Neural crest cell (in vitro differentiated cells): ENCODE measurements at regions not wholly inside any gene's neighbourhood (a gene's known extent, or its start where the extent isn't known, plus 50 kb on each side); places are given as distances from the start of the nearest gene placed in this dataset.

Source experiments
- DNase-seq: peaks from one replicate; pipeline ENCODE4 v3.0.0; 2021; ENCODE audit warnings: low read depth, mixed read lengths, low spot score
- H3K27ac Mint-ChIP-seq: one replicate; pipeline ENCODE4 v1.8.0; 2021; ENCODE audit warnings: mild to moderate bottlenecking, mixed read lengths; ENCODE audit not compliant: unreplicated experiment
- H3K27me3 Mint-ChIP-seq: 2 replicates; pipeline ENCODE4 v1.8.0; 2021; ENCODE audit warnings: low read depth, mild to moderate bottlenecking, mixed read lengths
- H3K36me3 Mint-ChIP-seq: 2 replicates; pipeline ENCODE4 v1.8.0; 2021; ENCODE audit warnings: low read depth, mild to moderate bottlenecking, mixed read lengths
- H3K4me1 Mint-ChIP-seq: 2 replicates; pipeline ENCODE4 v1.8.0; 2021; ENCODE audit warnings: mixed read lengths
- H3K4me3 Mint-ChIP-seq: one replicate; pipeline ENCODE4 v1.8.0; 2021; ENCODE audit warnings: mild to moderate bottlenecking, mixed read lengths
- H3K9me3 Mint-ChIP-seq: 2 replicates; pipeline ENCODE4 v1.8.0; 2021; ENCODE audit warnings: mixed read lengths
- TF ChIP-seq, protein P1 (sequence below): fragments of 200-600 bp; sonication (generic); conservative IDR thresholded peaks from 2 replicates; pipeline ENCODE4 v1.5.0; 2021; ENCODE audit warnings: antibody characterized with exemption, mild to moderate bottlenecking

GRCh38 chr13:86848716-86849115 lies 822.5 kb upstream of the SLITRK5 start:
- Mint-ChIP-seq H3K4me1 (no peaks in the 10 kb centered on the region), H3K27me3 (no peaks in the 10 kb centered on the region), H3K36me3 (peaks cover 8% of the 10 kb centered on the region), H3K9me3 (peaks cover 7% of the 10 kb centered on the region), H3K27ac (no peak overlapping the region), H3K4me3 (no peak overlapping the region)
- DNase-seq: no peak
- TF ChIP-seq, protein P1, sequence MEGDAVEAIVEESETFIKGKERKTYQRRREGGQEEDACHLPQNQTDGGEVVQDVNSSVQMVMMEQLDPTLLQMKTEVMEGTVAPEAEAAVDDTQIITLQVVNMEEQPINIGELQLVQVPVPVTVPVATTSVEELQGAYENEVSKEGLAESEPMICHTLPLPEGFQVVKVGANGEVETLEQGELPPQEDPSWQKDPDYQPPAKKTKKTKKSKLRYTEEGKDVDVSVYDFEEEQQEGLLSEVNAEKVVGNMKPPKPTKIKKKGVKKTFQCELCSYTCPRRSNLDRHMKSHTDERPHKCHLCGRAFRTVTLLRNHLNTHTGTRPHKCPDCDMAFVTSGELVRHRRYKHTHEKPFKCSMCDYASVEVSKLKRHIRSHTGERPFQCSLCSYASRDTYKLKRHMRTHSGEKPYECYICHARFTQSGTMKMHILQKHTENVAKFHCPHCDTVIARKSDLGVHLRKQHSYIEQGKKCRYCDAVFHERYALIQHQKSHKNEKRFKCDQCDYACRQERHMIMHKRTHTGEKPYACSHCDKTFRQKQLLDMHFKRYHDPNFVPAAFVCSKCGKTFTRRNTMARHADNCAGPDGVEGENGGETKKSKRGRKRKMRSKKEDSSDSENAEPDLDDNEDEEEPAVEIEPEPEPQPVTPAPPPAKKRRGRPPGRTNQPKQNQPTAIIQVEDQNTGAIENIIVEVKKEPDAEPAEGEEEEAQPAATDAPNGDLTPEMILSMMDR: no peak

DNA sequence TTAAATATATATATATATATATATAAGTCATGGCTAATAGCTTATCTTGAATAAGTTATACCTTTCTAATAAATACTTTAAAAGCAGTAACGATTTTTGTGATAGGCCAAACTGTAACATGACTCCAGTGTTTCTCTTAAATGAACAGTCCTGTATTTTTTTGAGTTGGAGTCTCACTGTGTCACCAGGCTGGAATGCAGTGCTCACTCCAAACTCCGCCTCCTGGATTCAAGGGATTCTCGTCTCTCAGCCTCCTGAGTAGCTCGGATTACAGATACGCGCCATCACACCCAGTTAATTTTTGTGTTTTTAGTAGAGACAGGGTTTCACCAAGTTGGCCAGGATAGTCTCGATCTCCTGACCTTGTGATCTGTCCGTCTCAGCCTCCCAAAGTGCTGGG lies 814.2 kb upstream of the SLITRK5 start:
- Mint-ChIP-seq H3K4me1 (no peaks in the 10 kb centered on the region), H3K9me3 (peaks cover 3% of the 10 kb centered on the region), H3K36me3 (no peaks in the 10 kb centered on the region), H3K4me3 (no peak overlapping the region), H3K27me3 (no peaks in the 10 kb centered on the region), H3K27ac (no peak overlapping the region)
- TF ChIP-seq, protein P1: no peak
- no peak for DNase-seq

DNA sequence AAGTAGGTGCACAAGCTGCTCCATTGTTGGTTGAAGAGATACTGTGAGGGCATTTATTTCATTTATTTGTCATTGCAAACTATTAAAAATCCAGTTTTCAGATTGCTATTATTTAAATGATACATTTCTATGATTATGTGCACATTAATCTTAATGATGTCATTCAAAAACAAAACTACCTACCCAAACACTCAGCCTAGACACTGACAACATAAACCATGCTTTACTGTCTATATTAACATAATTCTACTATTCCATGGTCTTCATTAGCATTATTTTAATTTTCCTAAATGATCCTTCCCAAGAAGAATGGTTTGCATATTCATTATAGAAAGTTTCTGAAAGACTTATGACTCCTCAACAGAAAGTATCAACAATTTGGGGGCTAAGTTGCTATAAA lies 813.0 kb upstream of the SLITRK5 start:
- H3K36me3 Mint-ChIP-seq: no peaks in the 10 kb centered on the region
- no peak overlapping the region for H3K4me3 Mint-ChIP-seq
- no peak overlapping the region for H3K27ac Mint-ChIP-seq
- H3K9me3 Mint-ChIP-seq: peaks cover 6% of the 10 kb centered on the region
- DNase-seq: no peak
- H3K27me3 Mint-ChIP-seq: no peaks in the 10 kb centered on the region
- H3K4me1 Mint-ChIP-seq: no peaks in the 10 kb centered on the region
- TF ChIP-seq, protein P1: no peak

DNA sequence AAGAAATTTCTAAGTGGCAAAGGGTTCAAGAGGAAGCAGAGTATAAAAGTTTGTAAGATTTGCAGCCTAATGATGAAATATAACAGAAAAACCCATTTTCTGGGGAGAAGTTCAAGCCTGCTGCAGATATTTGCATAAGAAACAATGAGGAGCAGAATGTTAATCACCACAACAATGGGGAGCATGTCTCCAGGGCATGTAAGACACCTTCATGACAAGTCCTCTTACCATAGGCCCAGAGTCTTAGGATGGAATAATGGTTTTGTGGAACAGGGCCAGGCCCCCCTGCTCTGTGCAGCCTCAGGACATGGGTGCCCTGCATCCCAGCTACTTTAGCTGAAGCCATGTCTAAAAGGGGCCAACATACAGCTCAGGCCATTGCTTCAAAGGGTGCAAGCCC lies 809.0 kb upstream of the SLITRK5 start:
- Mint-ChIP-seq H3K36me3 (no peaks in the 10 kb centered on the region), H3K4me1 (no peaks in the 10 kb centered on the region), H3K9me3 (peaks cover 6% of the 10 kb centered on the region), H3K27me3 (no peaks in the 10 kb centered on the region), H3K27ac (no peak overlapping the region), H3K4me3 (no peak overlapping the region)
- TF ChIP-seq, protein P1: no peak
- DNase-seq: no peak

GRCh38 chr13:86864376-86864775 lies 806.8 kb upstream of the SLITRK5 start:
- Mint-ChIP-seq H3K27ac (no peak overlapping the region), H3K4me1 (peaks cover 4% of the 10 kb centered on the region), H3K27me3 (no peaks in the 10 kb centered on the region), H3K9me3 (peaks cover 6% of the 10 kb centered on the region), H3K4me3 (no peak overlapping the region), H3K36me3 (no peaks in the 10 kb centered on the region)
- DNase-seq: no peak
- TF ChIP-seq, protein P1: no peak

GRCh38 chr13:86870444-86870843 lies 800.7 kb upstream of the SLITRK5 start:
- H3K36me3 Mint-ChIP-seq: no peaks in the 10 kb centered on the region
- no peaks in the 10 kb centered on the region for H3K9me3 Mint-ChIP-seq
- no peaks in the 10 kb centered on the region for H3K27me3 Mint-ChIP-seq
- no peak overlapping the region for H3K27ac Mint-ChIP-seq
- no peak for DNase-seq
- TF ChIP-seq, protein P1: peak; percentile 90
- H3K4me1 Mint-ChIP-seq: peaks cover 18% of the 10 kb centered on the region
- no peak overlapping the region for H3K4me3 Mint-ChIP-seq
